Right atrium auricular region (tissue), 2 donors: ENCODE measurements at regions not wholly inside any gene's neighbourhood (a gene's known extent, or its start where the extent isn't known, plus 50 kb on each side); places are given as distances from the start of the nearest gene placed in this dataset.

Experiments
- DNase-seq: peaks from one replicate; pipeline ENCODE4 v3.0.0-alpha.2; 2019; ENCODE audit warnings: low spot score
- H3K27ac ChIP-seq, 2 donors: fragments of 200-600 bp; sonication (generic); 1 replicate in 1 of 2; 2 replicates in 1 of 2; pipeline ENCODE4 v1.5.1; 2016 to 2019
- H3K27me3 ChIP-seq, 2 donors: fragments of 200-600 bp; sonication (generic); one replicate each; pipeline versions ENCODE4 v1.5.1 to v1.6.0; 2017 to 2019
- H3K36me3 ChIP-seq: fragments of 200-600 bp; sonication (generic); one replicate; pipeline ENCODE4 v1.5.1; 2016
- H3K4me1 ChIP-seq, 2 donors: fragments of 200-600 bp; sonication (generic); one replicate each; pipeline versions ENCODE4 v1.5.1 to v1.6.0; 2017 to 2019
- H3K4me3 ChIP-seq, 2 donors: fragments of 200-600 bp; sonication (generic); 1 replicate in 1 of 2; 2 replicates in 1 of 2; pipeline ENCODE4 v1.5.1; 2017 to 2019; ENCODE audit warnings: mild to moderate bottlenecking in 1 of 2, moderate library complexity in 1 of 2
- H3K9me3 ChIP-seq, 2 donors: fragments of 200-600 bp; sonication (generic); one replicate each; pipeline ENCODE4 v1.5.1; 2019
- CTCF ChIP-seq, 2 donors: fragments of 200-600 bp; sonication (generic); IDR thresholded peaks; one replicate each; pipeline ENCODE4 v1.5.1; 2019; ENCODE audit warnings: antibody characterized with exemption in 2 of 2

- no peak for TF ChIP-seq CTCF (IDR thresholded peaks at IDR 0.05)
- Histone ChIP-seq H3K9me3 (no peaks in the 10 kb centered on the region), H3K36me3 (no peaks in the 10 kb centered on the region), H3K27ac (no peak overlapping the region), H3K4me1 (no peaks in the 10 kb centered on the region), H3K27me3 (no peaks in the 10 kb centered on the region), H3K4me3 (no peak overlapping the region)
- no peak for DNase-seq
Observed at GRCh38 chr2:188734691-188735090, 239.5 kb upstream of the COL3A1 start.

GRCh38 chr2:188746727-188747126 lies 227.4 kb upstream of the COL3A1 start:
- no peaks in the 10 kb centered on the region for H3K27me3 ChIP-seq
- no peak overlapping the region for H3K4me3 ChIP-seq
- no peaks in the 10 kb centered on the region for H3K4me1 ChIP-seq
- H3K9me3 ChIP-seq: no peaks in the 10 kb centered on the region
- DNase-seq: no peak
- no peaks in the 10 kb centered on the region for H3K36me3 ChIP-seq
- H3K27ac ChIP-seq: no peak overlapping the region
- no peak for TF ChIP-seq CTCF (IDR thresholded peaks at IDR 0.05)

- Histone ChIP-seq H3K27ac (no peak overlapping the region), H3K27me3 (no peaks in the 10 kb centered on the region), H3K9me3 (peaks cover 0 to 2% of the 10 kb centered on the region in 2 donors), H3K36me3 (no peaks in the 10 kb centered on the region), H3K4me1 (no peaks in the 10 kb centered on the region), H3K4me3 (no peak overlapping the region)
- TF ChIP-seq CTCF (IDR thresholded peaks at IDR 0.05): no peak
- no peak for DNase-seq
Observed at GRCh38 chr2:188751816-188752215, 222.4 kb upstream of the COL3A1 start.

- H3K27ac ChIP-seq: no peak overlapping the region
- peaks cover 0 to 4% of the 10 kb centered on the region in 2 donors for H3K9me3 ChIP-seq
- H3K27me3 ChIP-seq: no peaks in the 10 kb centered on the region
- H3K4me1 ChIP-seq: no peaks in the 10 kb centered on the region
- no peak overlapping the region for H3K4me3 ChIP-seq
- DNase-seq: no peak
- no peaks in the 10 kb centered on the region for H3K36me3 ChIP-seq
- TF ChIP-seq CTCF (IDR thresholded peaks at IDR 0.05): no peak
Observed at GRCh38 chr2:188752311-188752710, 221.9 kb upstream of the COL3A1 start.

- H3K36me3 ChIP-seq: no peaks in the 10 kb centered on the region
- no peaks in the 10 kb centered on the region for H3K27me3 ChIP-seq
- DNase-seq: no peak
- H3K4me3 ChIP-seq: no peak overlapping the region
- no peak overlapping the region for H3K27ac ChIP-seq
- TF ChIP-seq CTCF (IDR thresholded peaks at IDR 0.05): no peak
- no peaks in the 10 kb centered on the region for H3K4me1 ChIP-seq
- H3K9me3 ChIP-seq: peaks cover 0 to 6% of the 10 kb centered on the region in 2 donors
Observed at GRCh38 chr2:188762151-188762550, 212.0 kb upstream of the COL3A1 start.
